NCI-H526 (cell line): ENCODE measurements at regions not wholly inside any gene's neighbourhood (a gene's known extent, or its start where the extent isn't known, plus 50 kb on each side); places are given as distances from the start of the nearest gene placed in this dataset.
"Not testable (repeated sequence)": the region's sequence is repeated elsewhere in the genome, so short reads cannot be mapped to it uniquely, and the experiment has no call there.

Source experiments
- DNase-seq, 2 experiments: peaks; one replicate each; lab custom pipeline; 2025; lab: John Stamatoyannopoulos, UW

GRCh38 chr12:105587237-105587636, 256.7 kb downstream of the C12orf75 start:
- no peak for DNase-seq

DNA sequence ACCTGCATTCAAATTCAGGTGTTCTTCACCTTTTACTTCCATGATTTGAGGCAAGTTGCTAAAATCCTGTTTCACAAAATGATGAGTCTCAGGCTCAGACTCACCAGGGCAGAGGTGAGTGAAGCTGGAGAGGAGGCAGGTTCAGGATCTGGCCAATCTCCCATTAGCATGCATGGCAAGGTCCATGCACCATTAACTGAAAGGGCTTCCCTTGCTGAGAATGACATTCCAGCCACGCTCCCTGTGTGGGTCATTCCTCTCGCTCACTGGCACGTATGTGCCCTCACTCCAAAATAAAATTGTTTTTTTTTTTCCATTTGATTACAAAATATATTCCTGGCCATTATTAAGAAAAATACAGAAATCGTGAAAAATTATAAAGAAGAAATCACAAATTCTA, 257.6 kb downstream of the C12orf75 start:
- no peak for DNase-seq

- DNase-seq, result no peak
Measured at GRCh38 chr12:105590571-105590970, 260.1 kb downstream of the C12orf75 start.

DNA sequence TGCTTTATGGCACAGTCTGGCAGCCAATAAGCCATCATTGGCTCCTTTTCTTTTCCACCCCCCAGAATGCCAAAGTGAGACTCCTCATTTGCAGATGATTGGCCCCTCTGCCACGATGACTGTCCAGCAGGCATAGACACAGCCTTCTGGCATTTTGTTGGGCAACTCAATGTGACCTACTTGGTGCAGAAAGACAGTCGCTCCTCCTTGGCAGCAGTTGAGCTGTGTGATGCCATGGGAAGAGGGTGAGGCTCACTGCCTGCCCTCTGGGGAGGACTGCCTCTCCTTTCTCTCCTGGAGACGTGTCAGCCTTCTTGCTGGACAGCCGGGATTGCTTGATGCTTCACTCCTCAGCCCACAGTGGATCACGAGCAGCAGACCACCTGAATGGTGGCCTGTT, 264.9 kb downstream of the C12orf75 start:
- DNase-seq, result no peak

DNA sequence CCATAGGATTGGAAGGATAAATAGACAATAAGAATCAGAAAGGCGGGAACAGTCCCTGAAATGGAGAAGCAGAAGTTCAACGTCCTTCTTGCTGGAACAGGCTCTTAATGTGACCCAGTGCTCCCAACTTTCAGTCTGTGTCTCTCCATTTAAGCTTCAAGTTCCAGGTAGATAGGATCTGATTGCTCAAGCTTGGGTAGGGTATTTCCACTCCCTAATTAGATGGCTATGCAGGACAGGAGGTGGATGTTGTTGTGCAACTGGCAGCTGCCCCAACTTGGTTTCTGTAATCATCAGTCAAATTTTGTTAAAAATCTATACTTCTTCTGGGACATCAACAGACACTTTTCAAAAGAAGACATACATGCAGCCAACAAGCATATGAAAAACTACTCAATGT, 266.2 kb downstream of the C12orf75 start:
- DNase-seq, result no peak

DNA sequence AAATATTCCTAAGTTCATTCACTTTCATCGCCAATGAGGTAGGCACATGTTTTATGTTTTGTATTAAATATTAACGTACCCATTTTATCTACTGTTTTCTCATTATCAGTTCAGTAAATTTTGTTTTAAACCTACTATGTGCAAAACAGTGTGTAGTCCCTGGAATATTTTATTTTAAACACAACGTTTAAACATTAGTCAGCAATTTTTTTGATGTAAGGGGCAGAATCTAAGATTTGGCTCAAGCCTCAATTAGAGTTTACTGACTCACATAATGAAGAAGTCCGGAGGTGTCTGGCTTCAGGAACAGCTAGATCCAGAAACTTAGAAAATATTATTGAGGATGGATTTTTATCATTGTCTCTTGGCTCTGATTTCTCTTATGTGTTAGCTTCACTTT, 267.5 kb downstream of the C12orf75 start:
- DNase-seq, result no peak

DNA sequence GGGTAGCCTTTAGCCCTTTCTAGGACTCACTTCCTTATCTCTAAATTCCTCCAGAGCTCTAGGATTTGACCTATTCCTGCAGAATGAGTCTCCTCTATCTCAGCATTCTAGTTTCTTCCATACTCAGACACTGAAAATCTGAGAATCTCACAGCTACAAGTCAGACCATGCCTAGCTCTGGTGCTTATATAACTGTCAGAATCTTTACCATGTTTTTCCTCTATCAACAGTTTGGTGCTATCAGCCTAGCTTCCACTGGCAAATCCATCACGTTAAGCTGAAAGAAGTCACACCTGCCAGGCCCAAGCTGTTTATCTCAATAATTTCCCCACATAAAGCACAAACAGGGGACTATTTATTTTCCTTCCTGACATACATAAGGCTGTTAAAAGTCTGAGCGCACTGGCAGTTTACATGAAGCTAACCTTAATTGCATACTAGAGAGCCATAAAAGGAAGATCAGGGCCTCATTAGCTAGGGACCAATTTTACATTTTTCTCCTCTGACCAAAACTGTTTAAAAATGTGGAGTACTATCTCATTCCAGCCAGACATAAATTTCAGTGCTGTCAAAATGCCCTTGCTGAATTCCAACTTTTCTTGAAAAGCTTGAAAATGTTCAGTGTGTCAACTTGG, 270.5 kb downstream of the C12orf75 start:
- DNase-seq, result no peak

DNA sequence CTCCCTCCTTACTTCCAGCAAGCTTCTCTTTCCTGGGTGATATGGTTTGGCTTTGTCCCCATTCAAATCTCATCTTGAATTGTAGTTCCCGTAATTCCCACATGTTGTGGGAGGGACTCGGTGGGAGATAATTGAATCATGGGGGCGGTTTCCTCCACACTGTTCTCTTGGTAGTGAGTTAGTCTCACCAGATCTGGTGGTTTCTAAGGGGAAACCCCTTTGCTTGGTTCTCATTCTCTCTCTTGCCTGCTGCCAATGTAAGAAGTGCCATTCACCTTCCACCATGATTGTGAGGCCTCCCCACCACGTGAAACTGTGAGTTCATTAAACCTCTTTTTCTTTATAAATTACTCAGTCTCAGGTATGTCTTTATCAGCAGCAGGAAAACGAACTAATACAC, 271.8 kb downstream of the C12orf75 start:
- not testable (repeated sequence) for DNase-seq

DNA sequence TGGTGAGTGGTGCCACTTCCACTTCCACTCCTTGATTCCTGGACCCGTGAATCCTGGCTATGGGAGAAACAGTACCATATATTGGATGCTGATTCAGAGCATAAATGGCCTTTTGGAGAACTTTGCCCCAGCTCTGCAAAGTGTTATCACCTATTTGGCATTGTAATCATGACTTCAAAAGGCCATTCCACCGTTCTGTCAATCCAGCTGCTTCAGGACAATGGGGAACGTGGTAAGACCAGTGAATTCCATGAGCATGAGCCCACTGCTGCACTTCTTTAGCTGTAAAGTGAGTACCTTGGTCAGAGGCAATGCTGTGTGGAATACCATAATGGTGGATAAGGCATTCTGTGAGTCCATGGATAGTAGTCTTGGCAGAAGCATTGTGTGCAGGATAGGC, 273.8 kb downstream of the C12orf75 start:
- not testable (repeated sequence) for DNase-seq

- not testable (repeated sequence) for DNase-seq
Measured at GRCh38 chr12:105606613-105607012, 276.1 kb downstream of the C12orf75 start.

DNA sequence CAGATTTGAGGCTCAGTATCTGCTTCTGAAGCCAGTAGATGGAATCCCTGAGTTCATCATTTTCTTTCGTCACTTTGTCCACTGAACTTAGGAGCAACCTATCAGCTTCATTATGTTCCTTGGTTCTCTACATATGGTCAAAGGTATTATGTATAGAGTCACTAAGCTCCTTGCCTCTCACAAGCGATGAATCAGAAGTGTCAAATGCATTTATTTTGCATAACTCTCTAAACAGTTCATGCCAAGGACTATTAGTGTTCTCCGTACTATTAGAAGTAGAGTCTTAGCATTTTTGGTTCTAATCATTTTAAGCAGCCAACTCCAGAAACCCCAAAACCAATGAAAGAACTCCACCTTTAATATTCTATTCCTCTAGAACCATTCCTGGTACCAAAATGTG, 278.5 kb downstream of the C12orf75 start:
- not testable (repeated sequence) for DNase-seq

DNA sequence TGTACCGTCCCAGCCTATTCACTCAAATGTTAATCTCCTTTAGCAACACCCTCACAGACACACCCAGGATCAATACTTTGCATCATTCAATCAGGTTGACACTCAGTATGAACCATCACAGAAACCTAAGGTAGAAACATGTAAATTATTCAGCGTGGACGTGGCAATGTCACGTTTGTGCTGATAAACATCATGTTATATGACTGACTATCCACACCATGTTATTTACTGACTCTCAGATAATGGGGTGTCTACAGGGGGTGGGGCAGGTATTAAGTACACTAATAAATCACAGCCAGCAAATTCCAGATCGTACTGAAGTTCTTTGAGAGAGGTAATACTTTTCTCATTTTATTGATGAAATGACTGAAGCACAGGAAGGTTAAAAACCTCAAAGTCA, 280.0 kb downstream of the C12orf75 start:
- DNase-seq, result no peak

DNA sequence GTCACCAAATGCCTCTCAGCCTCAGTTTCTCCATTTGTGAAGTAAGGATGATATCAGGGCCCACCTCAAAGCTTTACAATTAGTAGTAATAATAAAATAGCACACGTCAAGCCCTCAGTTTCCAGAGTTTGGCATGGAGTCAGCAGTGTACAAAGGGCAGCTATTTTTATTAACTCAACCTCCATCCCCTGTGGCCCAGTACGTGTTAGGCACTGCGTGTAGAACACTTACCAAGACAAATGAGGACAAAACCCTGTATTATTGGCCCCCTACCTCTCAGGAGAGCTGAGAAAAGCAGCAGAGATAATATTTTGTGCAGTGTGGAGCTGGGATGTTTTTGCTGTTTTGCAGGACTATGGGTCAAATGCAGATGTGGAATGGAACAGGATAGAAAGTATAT, 280.8 kb downstream of the C12orf75 start:
- no peak for DNase-seq

- no peak for DNase-seq
Measured at GRCh38 chr12:105613269-105613668, 282.8 kb downstream of the C12orf75 start.

- no peak for DNase-seq
Measured at GRCh38 chr12:105613887-105614286, 283.4 kb downstream of the C12orf75 start.

- DNase-seq, result no peak
Measured at GRCh38 chr12:105616971-105617540, 286.6 kb downstream of the C12orf75 start.

DNA sequence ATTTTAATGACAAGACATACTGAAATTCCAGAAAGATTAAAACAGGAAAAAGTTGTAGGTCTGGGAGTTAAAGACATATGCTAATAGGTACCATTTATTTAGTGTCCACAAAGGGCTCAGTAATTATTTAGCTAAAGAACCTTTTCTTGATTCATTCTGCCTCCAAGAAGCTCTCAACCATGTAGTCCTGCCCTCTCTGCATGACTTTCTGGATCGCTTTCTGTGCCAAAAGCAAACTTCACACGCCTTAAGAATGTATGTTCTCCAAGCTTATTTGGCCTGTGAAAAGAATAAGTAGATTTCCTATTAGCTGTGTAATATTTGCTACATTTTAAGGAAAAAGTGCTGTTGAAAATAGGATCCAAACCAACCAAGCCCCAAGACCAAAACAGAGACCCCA, 291.7 kb downstream of the C12orf75 start:
- DNase-seq, result no peak

DNA sequence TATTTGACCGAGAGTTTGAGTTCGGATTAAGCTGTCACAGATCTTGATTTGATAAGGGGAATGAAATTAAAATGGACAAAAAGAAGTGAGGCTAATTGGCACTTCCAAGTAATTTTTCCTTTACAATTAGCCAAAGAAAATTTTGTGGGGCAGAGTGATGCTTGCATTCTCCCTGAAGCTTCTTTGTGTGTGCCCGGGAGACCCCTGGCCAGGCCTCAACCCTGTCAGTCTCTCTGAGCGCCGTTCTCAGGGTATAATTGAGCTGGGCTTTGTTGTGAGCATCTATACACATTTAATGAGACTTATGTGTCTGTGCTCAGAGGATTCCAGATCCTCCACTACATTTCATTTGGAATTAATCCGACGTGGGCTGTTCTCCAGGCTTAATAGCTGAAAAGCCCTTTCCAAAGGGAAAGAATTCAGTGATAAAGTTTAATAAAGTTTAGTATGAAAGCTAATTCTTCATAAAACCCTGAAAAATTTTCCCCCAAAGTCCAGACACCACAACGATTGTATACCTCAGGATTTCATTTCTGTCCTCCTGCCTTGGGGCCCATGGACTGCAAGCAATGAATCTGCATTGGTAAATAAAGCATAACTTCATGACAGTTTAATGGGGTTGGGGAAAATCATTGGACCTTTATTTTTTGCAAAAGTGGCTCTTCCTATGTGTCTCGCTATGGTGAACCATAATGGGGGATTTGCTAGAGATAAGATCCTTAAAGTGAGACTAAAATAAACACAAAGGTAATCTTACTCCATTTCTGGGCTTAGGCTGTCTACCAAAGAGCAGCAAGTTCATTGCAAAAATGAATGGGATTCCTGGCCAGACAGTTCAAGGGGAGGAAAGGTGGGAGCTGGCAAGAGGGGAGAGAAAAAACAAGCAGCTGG, 292.6 kb downstream of the C12orf75 start:
- DNase-seq, result no peak

GRCh38 chr12:105626653-105627052, 296.2 kb downstream of the C12orf75 start:
- DNase-seq, result no peak

DNA sequence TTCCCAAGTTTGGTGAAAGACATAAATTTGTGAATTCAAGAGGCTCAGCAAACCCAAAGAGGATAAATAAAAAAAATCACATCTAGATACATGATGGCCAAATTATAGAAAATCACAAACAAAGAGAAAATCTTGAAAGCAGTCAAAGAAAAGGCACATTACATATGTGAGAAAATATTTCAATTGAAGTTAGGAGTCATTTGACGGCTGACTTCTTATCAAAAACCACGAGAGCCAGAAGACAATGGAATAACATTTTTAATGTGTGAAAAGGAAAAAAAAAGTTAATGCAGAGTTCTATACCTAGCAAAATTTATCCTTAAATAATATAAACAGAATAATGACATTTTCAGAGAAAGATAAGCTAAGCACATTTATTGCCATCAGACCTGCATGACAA, 307.0 kb downstream of the C12orf75 start:
- DNase-seq, result no peak

GRCh38 chr12:105640761-105641160, 310.3 kb downstream of the C12orf75 start:
- no peak for DNase-seq

GRCh38 chr12:105641749-105642148, 311.3 kb downstream of the C12orf75 start:
- no peak for DNase-seq

- DNase-seq, result no peak
Measured at GRCh38 chr12:105644770-105645169, 314.3 kb downstream of the C12orf75 start.
